GM06990 (cell line): ENCODE measurements at regions not wholly inside any gene's neighbourhood (a gene's known extent, or its start where the extent isn't known, plus 50 kb on each side); places are given as distances from the start of the nearest gene placed in this dataset.

ENCODE experiments used
- DNase-seq: peaks from one replicate; pipeline ENCODE4 v3.0.0-alpha.2; 2011; ENCODE audit not compliant: insufficient read length; ENCODE audit errors: extremely low read depth
- H3K27me3 ChIP-seq: replicated peaks from 2 replicates; pipeline ENCODE4 v1.6.0; 2011; ENCODE audit warnings: low read length; ENCODE audit not compliant: control insufficient read depth, insufficient read depth
- H3K36me3 ChIP-seq: 2 replicates; pipeline ENCODE4 v1.5.1; 2011; ENCODE audit warnings: low read length; ENCODE audit not compliant: control insufficient read depth, insufficient read depth
- H3K4me3 ChIP-seq: replicated peaks from 2 replicates; pipeline ENCODE4 v1.5.1; 2011; ENCODE audit warnings: low read depth, mild to moderate bottlenecking, control low read depth, low read length
- CTCF ChIP-seq: IDR thresholded peaks from 2 replicates; pipeline ENCODE4 v1.5.1; 2011; ENCODE audit warnings: low read length, control low read depth, mild to moderate bottlenecking, inconsistent platforms; ENCODE audit not compliant: insufficient read depth, poor library complexity, severe bottlenecking

- Histone ChIP-seq H3K36me3 (no peaks in the 10 kb centered on the region), H3K4me3 (no peak overlapping the region), H3K27me3 (no peaks in the 10 kb centered on the region; the same call in 1 of the 2 replicates)
- TF ChIP-seq CTCF = no peak
- DNase-seq = no peak
Measured at GRCh38 chr12:24069532-24070395, 120.3 kb upstream of the SOX5 start.

- no peak for DNase-seq
- Histone ChIP-seq H3K36me3 (no peaks in the 10 kb centered on the region), H3K4me3 (no peak overlapping the region), H3K27me3 (no peaks in the 10 kb centered on the region; the same call in 1 of the 2 replicates)
- TF ChIP-seq CTCF = no peak
Measured at GRCh38 chr12:24066865-24067264, 117.4 kb upstream of the SOX5 start.

- no peak for DNase-seq
- no peak for TF ChIP-seq CTCF
Measured at GRCh38 chr12:24066097-24066496, 116.6 kb upstream of the SOX5 start.

GRCh38 chr12:24062642-24063245 is 113.3 kb upstream of the SOX5 start:
- Histone ChIP-seq H3K27me3 (no peaks in the 10 kb centered on the region; the same call in 1 of the 2 replicates), H3K36me3 (no peaks in the 10 kb centered on the region), H3K4me3 (no peak overlapping the region)
- TF ChIP-seq CTCF = no peak
- DNase-seq = no peak

More at GRCh38 chr12:24066097-24066496, 116.6 kb upstream of the SOX5 start:
- Histone ChIP-seq H3K36me3 (no peaks in the 10 kb centered on the region), H3K27me3 (no peaks in the 10 kb centered on the region; the same call in 1 of the 2 replicates), H3K4me3 (no peak overlapping the region)

GRCh38 chr12:24060089-24060488 is 110.6 kb upstream of the SOX5 start:
- Histone ChIP-seq H3K27me3 (no peaks in the 10 kb centered on the region), H3K36me3 (no peaks in the 10 kb centered on the region), H3K4me3 (no peak overlapping the region)
- TF ChIP-seq CTCF = no peak
- DNase-seq = no peak
